NOMO-1 (cell line): ENCODE measurements at regions not wholly inside any gene's neighbourhood (a gene's known extent, or its start where the extent isn't known, plus 50 kb on each side); places are given as distances from the start of the nearest gene placed in this dataset.

Experiments
- DNase-seq, 2 experiments: peaks; one replicate each; lab custom pipeline; 2025; ENCODE audit not compliant: unreplicated experiment in 2 of 2; lab: John Stamatoyannopoulos, UW

DNA sequence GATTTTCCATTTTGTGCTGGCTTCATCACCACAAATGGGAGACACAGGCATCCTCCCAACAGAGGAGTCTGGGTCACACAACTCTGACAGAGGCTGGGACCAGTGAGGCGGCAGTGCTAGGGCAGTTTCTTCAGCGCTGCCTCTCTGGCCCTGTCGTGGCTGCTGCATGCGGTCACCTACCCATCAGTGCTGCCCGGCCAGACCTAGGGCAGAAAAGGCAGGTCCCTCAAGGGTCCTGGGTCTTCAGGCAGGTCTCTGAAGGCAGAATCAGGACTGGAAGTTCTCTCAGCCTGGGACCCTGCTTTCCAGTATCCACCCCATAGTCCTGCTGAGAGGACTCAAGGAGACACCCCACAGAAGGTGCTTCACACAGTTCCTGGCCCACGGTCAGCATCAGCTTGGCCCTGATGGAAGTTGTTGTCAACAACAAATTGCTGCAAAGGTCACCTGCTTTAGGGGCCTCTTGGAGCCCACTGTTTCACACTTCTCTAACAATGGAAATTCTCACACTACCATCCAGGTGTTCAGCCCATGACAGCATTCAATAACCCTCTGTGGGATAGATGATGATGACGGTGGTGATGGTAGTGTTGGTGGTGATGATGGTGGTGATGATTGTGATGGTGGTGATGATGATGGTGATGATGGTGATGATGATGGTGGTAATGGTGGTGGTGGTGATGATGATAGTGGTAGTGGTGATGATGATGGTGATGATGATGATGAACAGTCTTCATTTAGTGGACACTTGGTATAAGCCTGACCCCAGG, 146.4 kb upstream of the PPP1R26 start:
- DNase-seq, result no peak

DNA sequence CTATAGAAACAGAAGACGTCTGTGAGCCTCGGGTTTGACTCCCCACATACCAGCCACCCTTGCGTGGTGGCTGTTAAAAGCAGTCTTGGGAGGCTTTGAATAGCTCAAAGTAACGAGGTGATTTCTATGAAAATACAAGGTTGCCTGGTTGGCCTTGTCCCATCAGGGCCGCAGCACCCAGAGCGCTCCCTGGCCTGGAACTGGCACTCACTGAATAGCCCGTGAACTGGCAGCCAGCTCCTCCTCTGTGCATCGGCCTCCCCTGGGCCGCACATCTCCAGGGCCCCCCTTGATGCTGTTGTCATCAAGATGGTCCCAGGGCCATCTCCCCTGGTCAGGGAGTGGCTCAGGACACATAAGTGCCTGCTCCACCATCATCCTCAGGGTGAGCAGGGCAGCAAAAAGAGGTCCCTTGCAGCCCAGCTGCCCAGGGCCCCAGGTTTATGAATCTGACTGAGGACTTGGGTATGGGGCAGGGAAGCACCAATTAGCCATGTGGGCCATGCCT, 144.6 kb upstream of the PPP1R26 start:
- no peak for DNase-seq

DNA sequence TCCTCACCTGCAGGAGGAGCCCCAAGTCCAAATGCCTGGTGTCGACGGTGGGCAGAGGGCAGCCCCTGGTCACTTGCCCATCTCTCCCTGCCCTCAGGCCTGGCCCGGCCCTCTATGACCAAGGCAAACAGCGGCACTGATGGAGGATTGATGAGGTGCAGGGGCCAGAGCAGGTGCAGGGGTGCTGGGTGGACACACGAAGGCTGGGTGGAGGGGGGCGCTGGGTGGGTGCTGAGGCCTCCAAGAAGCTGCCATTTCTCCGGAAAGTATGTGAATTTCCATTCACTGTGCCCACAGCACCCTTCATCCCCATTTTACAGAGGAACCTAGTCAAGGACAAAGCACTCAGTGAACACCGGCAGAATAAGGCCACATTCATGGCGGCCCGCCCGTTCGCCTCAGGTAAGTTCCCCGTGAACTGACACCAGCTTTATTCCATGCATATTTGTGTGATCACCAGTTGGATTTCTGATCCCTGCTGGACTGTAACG, 143.8 kb upstream of the PPP1R26 start:
- no peak for DNase-seq

DNA sequence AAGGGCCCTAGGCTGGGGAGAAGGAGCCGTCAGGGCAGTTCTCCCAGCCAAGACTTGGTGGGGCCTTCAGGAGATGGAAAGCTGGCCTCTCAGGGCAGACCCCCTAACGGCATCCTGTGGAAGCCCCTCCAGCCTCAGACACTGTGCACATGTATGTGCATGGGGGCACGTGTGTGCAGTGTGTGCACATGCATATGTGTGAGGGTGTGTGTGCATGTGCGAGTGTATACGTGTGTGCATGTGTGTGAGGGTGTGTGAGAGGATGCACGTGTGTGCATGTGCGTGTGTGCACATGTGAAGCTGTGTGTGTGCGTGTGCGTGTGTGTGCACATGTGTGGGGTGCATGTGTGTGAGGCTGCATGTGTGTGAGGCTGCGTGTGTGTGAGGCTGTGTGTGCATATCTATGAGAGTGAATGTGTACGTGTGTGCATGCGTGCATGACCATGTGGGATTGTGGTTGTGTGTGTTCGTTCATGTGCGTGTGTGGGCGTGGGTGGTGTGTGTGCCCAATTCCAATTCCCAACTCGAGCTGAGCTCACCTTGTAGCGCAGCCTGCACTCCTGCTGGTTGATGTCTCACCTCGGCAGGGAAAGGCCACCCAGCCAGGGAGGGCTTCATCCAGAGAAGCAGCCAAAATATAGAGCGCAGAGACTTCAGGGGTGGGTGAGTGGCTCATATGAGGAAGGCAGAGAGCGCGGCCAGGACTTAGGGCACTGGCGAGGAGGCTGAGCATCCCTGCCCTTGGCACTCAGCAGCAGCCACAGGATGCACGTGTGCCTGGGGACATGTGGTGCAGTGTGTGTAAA, 142.7 kb upstream of the PPP1R26 start:
- DNase-seq, result no peak

DNA sequence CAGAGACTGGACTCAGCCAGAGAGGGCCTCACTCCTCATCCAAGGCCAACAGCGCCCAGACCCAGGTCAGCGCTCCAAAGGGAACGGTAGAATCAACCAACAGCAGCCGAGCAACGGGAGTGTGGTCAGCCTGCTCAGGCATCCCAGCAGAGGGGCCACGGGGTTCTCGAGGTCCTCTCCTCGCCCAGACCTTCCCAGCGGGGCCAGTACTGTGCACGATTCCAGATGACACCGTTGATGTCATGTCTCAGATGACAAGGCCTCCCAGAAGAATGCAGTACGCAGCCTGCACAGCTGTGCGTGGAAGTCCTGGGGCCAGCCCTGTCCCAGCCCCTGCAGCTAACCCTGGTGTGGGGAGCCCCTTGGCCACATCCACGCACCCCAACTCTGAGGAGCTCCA, 141.0 kb upstream of the PPP1R26 start:
- no peak for DNase-seq

DNA sequence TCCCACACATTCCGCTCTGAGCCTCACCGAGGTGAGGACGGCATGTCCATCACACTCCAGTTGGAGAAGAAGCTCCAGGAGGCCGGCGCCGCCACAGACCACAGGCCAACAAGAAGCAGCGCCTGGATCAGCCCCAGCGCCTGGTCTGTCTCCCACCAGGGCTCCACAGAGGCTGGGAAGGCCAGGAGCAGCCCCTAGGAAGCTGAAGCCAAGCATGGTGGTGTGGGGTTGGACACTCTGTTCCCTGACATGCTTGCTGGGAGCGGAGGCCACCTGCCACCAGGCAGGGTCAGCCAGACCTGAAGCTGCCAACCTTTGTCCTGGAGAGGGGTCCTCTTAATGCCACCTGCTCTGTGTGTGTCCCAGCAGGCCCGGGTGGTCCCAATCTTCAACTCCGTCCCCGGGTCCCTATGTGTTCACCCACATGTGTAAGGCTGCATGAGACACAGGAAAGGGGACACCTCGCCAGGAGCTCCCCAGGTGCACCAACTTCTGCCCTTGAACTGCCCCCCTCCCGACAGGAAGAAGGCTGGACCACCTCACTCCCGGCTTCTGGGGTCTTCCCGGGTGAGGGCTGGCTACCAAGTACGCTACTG, 140.1 kb upstream of the PPP1R26 start:
- DNase-seq, result no peak

DNA sequence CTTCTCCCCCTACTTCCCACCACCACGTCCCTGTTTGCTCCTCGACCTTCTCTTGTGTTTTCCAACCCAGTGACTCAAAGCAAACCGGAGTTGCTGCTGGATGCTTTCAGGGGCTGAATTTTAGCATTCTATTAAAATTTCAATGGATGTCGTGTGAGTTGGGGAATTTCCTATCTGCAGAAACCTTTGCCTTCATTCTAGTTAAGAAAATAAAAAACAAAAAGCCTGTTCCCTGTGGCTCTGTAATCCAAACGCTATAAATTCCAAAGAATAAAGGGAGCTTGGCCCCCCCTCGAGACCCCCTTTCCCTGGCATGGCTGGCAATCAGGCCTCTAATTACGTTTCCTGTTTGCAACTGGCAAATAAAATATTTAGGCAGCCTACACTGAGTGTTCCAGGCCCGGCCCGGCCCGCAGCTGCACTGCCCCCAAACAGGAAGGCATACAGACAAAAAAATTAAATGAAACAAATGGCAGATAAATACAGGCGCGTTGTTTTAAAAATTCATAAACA, 139.4 kb upstream of the PPP1R26 start:
- DNase-seq, result no peak

DNA sequence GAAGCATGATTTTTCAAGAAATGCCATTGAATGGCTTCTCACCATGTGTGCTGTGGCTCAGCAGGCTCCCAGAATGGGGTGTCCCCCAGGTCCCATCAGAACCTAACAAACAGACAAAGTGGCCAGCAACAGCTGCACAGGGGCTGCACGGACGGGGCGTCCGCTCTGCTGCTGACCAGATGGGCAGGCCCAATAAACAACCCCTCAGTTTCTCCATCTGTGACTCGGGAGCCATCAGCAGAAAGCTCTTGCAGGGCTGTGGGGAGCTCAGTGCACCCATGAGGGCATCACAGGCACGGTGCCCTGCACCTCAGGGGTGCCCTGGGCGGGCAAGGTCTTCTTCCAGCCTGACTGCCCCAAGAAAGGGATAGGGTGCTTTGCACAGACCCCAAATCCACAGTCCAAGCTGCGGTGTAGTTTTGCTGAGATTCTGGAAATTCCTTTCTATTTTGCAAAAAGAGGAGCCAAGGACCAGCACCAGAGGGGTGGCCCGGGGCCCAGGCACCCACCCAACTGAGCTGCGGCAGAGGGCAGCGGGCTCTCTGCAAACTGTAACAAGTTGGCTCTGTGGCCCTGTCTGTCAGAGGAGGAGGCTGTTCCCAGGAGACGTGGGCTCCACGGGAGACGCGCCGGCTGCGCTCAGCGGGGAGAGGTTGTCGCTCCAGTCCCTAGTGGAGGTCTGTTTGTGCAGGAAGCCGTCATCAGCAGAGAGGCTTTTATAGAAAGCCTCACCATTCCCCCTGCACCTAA, 138.7 kb upstream of the PPP1R26 start:
- DNase-seq, result no peak

DNA sequence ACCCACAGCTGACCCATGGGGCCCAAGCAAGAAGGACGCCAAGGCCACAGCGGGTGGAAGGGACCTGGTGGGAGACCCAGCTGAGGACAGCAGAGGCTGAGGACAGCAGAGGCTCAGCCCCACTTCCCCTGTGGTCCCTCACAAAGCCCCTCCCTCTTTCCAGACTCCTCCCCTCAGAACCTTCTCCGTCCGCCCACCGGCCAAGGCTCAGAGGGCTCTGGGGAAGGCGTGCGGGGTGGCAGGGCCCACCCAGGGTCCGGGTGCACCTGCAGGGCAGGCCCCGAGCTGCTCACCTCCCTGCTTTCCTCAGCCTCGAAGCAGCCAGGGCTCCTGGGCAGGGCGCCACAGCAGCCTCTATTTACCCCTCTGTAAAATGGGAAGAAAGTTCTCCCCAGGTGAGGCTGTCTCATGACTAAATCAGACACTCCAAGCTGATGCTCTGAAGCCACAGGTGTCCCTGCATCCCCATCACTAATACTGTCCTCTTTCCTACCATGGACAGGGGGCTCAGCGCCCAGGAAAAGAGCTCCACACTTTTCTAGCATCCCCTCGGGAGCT, 137.9 kb upstream of the PPP1R26 start:
- DNase-seq, result no peak

DNA sequence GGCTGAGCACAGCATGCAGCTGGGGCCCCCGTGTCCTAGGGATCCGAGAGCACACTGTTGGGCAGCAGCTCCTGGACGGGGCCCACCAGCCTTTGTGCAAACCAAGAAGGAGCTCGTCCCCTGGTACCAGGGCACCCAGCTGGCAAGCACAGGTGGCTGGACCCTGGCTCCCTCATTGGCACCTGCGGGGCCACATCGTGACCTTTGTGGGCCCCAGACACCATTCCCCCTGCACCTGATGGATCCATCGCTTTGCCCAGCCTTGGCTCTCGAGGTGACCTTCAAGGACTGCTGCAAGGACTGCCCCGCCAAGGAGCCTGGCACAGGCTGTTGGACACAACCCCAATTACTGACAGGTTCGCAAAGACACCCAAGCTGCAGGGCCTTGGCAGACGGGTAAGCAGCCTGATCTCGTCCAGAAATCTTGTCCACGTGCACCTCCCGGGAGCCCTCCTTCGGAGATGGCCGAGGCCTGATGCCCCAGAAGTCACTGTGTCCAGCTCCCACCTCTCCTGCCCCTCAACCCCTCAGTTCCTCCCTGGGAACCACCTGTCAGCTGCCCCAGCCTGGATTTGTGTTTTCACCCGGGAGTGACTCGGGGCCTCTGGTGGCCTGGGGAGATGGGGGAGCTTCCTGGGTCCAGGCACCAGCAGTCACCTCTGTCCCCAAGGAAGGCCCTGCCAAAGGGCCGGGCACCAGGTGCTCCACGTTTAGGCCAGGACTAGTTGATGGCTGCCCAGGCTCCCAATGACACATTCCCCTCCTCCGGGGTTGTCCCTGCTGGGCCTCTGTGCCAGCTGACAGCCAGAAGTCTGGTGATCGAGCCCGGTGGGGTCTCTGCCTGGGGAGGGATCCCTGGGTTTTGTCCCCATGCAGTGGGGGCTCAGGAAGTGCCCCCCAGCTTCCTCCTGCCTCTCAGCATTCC, 137.1 kb upstream of the PPP1R26 start:
- DNase-seq, result no peak

DNA sequence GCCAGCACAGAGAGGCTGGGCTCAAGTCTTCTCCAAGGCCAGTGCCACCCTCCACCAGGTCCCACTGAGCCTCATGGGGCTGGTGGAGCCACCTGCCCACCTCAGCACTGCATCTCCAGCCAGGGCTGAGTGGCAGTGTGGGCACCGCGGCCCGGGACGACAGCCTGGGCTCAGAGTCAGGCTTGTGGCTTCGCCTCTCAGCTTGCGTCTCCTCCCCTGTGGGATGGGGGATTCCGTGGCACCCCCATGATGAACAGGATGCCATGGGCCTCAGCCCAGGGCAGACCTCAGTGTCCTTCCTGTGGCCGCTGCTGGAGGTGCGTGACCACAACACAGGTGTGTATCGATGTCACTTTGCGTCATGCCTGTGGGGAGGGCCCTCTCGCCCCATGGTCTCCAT, 136.4 kb upstream of the PPP1R26 start:
- no peak for DNase-seq

DNA sequence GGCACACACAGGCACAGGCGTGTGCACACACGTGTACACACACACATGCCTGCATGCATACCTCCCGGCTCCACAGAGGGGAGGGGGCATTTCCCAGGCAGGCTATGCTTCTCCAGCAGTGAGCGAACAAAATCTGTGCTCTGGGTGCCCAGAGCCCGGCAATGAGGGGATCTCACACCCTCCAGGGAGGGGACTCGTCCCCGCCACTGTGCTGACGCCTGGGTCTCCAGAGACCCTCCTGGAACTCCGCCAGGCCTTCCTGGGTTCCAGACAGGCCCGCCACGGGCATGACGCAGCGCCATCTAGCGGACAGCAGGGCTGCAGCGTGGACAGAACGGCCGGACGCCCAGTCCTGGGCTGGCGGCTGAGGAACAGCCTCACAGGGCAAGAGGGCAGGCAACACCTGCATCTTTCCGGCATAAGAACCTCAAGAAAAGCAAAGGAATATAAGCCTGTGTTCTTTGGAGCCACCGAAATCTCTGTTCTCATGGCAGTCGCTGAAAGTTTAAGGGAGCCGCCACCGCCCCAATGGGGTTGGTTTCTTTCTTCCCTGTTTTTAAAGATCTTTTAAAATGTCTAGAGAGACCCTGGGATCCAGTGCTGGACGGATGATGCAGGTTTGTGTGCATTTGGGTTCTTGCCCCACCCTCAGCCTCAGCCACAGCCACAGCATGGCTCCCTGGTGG, 135.6 kb upstream of the PPP1R26 start:
- peak; percentile 23 to 29 for DNase-seq

DNA sequence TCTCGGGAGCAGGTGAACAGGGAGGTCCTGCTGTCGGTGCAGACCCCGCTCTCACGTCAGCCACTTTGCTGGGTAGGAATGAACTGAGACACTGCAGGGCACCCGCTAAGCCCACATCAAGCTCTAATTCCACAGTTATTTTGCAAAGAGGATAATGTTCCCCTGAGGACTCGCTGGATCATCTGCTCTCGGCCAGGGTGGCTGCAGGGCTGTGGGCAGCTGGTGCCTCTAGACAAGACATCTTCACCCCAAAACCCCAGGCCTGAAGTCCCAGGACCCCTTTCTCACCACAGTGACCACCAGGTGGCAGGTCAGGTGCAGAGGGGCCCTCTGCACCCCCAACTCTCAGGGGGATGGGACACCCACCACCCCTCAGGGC, 135.1 kb upstream of the PPP1R26 start:
- no peak for DNase-seq

DNA sequence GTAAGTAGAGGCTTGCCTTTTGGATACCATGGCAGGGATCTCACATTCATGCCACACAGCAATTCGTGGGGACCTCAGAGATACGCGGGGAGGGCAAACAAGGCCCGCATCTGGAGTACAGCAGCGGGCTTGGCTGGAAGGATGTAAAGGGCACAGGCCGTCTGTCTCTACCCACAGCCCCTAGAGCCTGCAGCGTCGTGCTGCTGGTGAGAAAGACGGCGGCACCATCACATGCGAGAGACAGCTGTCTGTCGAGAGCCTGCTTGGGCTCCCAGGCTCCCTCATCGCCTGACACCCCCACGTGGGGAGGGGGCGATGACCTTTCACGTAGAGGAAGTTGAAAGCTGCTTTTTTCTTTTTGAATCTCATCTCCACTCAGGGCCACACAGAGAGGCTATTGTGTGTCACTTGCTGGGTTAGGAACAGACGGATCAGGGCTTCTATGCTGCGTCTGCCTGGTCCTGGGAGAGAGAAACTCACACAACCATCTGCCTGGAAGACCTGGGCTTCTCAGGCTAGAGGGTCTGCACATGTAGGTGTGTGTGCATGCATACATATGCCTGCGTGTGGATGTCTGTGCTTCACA, 134.6 kb upstream of the PPP1R26 start:
- no peak for DNase-seq

DNA sequence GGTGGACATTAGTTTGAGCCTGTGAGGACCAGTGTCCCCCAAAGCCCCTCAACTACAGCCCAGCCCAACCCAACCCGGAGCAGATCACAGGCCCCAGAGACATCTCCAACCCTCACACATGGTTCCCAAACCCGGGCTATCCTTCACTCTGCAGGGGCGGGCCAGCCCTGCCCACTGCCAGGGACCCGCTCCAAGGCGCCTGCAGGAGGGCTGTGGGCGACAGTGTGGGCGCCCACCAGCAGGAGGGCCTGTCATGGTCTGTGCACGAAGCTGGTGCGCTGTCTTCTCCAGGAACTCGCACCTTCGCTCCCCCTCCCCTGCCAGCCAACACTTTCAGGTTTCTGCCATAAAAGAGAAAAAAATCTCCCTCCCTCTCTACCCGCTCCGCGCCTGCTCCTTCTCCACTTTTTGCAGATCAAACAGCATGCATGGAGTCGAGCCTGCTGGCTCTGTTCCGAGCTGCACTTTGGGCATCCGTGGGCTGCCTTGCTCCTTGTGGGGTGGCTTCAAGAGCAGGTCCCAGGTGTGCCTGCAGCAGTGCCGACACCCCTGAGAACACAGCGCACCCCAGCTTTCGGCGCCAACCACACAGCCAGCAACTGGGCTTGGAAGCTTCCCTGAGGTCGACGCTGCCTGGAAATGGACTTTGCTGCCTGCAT, 133.7 kb upstream of the PPP1R26 start:
- DNase-seq, result no peak

DNA sequence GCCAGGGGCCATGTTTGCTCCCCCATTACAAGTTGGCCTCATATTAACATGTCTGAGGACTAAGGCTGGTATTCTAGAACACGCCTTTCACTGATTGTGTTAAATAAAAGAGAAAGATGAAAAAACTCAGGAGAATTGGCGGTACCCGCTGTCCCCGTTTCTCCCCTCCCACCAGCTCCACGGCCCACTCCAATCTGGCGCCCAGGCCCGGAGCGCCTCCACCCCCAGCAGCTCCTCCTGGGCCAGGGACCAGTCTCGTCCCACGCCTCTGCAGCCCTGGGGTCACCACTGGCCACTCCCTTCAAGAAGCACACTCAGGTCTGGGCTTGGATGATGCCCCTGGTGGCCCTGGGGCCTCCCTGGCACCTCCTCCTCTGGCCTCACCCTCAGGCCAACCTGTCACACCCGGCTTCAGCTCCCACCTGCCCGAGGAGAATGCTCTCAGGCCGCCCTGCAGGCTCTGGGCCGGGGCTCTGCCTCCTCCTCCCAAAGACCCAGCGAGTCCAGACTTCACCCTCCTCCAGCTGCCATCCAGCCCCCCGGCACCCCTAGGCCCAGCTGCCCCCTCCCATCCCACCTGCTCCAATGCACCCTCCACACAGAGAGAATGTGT, 133.0 kb upstream of the PPP1R26 start:
- no peak for DNase-seq

DNA sequence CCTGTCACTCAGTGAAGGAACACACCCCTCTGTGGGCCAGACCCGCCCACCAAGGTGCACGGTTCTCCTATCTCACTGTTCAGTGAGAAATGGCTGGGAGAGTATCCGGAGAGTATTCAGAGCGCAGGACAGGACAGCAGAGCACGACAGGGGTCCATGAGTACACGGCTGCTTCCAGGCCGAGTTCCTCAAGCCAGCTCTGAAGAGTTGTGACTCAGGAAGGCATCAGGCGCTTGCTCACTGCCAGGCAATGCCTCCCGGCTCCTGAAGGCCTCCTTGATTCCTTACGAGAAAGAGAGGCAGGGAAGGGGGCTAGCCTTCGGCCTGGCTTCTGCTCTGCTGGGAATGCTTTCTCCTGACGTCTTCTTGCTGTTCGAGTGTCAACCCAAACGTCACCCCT, 132.1 kb upstream of the PPP1R26 start:
- no peak for DNase-seq
